GM12891 (cell line): ENCODE measurements at regions not wholly inside any gene's neighbourhood (a gene's known extent, or its start where the extent isn't known, plus 50 kb on each side); places are given as distances from the start of the nearest gene placed in this dataset.

Experiments
- PAX5 ChIP-seq: IDR thresholded peaks from 2 replicates; pipeline ENCODE4 v1.6.1; 2011; ENCODE audit warnings: low read length, moderate library complexity, mild to moderate bottlenecking; ENCODE audit not compliant: insufficient read depth, severe bottlenecking
- POLR2A ChIP-seq: IDR thresholded peaks from 2 replicates; pipeline ENCODE4 v1.6.1; 2011; ENCODE audit warnings: low read depth, low read length, control low read depth
- POLR2AphosphoS5 ChIP-seq: IDR thresholded peaks from 2 replicates; pipeline ENCODE4 v1.6.1; 2011; ENCODE audit warnings: low read depth, low read length, control low read depth
- POU2F2 ChIP-seq: IDR thresholded peaks from 2 replicates; pipeline ENCODE4 v1.6.1; 2011; ENCODE audit warnings: low read depth, mild to moderate bottlenecking, control low read depth, low read length, moderate library complexity
- SPI1 ChIP-seq: IDR thresholded peaks from 2 replicates; pipeline ENCODE4 v1.6.1; 2011; ENCODE audit warnings: low read depth, low read length, control low read depth
- TAF1 ChIP-seq: IDR thresholded peaks from 2 replicates; pipeline ENCODE4 v1.6.1; 2011; ENCODE audit warnings: low read depth, low read length, control low read depth

DNA sequence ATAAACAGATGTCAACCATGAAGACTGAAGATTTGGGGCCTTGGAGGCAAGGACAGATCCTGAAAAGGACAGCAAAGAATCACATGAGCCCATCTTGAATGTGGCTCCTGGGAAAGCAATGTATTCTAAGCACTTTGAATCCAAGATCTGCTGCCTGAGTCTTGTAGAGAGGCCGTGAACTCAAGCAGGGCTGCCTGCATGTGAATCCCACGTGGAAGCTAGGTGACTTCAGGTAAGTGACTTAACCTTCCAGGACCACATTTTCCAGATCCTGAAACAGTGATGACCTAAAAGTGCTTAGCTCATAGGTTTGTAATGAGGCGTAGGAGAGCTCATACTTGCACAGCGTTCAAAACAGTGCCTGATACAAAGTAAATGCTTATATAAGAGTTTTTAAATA is 373.0 kb upstream of the SALL1 start:
- TF ChIP-seq POLR2A (no peak), TAF1 (no peak), PAX5 (no peak), POLR2AphosphoS5 (no peak), SPI1 (no peak), POU2F2 (no peak)
